ENCODE measurements at regions not wholly inside any gene's neighbourhood (a gene's known extent, or its start where the extent isn't known, plus 50 kb on each side); places are given as distances from the start of the nearest gene placed in this dataset.

DNA sequence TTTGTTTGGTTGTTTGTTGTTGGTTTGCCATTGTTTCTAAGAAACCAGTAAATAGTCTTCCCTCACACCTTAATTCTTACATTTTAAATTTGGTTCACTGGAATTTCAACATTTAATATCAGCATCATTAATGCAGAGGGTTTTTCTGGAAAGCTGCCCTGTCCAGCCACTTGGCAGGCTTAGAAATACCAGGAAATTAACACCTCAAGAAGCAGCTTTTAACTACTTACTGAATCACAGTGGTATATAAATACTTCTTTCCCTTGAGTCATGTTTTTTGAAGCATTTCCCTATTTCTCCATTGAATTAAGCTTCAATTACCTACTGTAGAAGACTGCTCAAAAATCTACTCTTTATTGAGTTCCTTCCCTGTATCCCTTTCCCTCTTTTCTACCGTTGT, 1221.1 kb upstream of the ADGRL3 start (continued):
- TF ChIP-seq, protein P1, sequence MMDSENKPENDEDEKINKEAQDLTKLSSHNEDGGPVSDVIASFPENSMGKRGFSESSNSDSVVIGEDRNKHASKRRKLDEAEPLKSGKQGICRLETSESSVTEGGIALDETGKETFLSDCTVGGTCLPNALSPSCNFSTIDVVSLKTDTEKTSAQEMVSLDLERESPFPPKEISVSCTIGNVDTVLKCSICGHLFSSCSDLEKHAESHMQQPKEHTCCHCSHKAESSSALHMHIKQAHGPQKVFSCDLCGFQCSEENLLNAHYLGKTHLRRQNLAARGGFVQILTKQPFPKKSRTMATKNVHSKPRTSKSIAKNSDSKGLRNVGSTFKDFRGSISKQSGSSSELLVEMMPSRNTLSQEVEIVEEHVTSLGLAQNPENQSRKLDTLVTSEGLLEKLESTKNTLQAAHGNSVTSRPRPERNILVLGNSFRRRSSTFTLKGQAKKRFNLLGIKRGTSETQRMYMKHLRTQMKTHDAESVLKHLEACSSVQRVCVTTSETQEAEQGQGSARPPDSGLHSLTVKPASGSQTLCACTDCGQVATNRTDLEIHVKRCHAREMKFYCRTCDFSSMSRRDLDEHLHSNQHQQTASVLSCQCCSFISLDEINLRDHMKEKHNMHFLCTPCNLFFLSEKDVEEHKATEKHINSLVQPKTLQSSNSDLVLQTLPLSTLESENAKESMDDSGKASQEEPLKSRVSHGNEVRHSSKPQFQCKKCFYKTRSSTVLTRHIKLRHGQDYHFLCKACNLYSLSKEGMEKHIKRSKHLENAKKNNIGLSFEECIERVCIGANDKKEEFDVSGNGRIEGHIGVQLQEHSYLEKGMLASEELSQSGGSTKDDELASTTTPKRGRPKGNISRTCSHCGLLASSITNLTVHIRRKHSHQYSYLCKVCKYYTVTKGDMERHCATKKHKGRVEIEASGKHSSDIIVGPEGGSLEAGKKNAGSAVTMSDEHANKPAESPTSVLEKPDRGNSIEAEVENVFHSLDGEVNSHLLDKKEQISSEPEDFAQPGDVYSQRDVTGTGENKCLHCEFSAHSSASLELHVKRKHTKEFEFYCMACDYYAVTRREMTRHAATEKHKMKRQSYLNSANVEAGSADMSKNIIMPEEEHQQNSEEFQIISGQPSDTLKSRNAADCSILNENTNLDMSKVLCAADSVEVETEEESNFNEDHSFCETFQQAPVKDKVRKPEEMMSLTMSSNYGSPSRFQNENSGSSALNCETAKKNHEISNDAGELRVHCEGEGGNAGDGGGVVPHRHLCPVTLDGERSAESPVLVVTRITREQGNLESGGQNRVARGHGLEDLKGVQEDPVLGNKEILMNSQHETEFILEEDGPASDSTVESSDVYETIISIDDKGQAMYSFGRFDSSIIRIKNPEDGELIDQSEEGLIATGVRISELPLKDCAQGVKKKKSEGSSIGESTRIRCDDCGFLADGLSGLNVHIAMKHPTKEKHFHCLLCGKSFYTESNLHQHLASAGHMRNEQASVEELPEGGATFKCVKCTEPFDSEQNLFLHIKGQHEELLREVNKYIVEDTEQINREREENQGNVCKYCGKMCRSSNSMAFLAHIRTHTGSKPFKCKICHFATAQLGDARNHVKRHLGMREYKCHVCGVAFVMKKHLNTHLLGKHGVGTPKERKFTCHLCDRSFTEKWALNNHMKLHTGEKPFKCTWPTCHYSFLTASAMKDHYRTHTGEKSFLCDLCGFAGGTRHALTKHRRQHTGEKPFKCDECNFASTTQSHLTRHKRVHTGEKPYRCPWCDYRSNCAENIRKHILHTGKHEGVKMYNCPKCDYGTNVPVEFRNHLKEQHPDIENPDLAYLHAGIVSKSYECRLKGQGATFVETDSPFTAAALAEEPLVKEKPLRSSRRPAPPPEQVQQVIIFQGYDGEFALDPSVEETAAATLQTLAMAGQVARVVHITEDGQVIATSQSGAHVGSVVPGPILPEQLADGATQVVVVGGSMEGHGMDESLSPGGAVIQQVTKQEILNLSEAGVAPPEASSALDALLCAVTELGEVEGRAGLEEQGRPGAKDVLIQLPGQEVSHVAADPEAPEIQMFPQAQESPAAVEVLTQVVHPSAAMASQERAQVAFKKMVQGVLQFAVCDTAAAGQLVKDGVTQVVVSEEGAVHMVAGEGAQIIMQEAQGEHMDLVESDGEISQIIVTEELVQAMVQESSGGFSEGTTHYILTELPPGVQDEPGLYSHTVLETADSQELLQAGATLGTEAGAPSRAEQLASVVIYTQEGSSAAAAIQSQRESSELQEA (CRISPR knock-in tag; IDR thresholded peaks at IDR 0.05; ENCODE audit: not compliant biosample characterization) = no peak

GRCh38 chr4:59983852-59984251, 1216.3 kb upstream of the ADGRL3 start:
- Histone ChIP-seq H3K9ac (ENCODE audit: insufficient read depth, low read depth, low read length) (no peak overlapping the region), H3K36me3 (replicated peaks in 1 of 2; ENCODE audit: control insufficient read depth in 1 of 2, insufficient read depth in 2 of 2, low read length in 2 of 2) (no peaks in the 10 kb centered on the region), H3K27me3 (ENCODE audit: control insufficient read depth in 1 of 2, insufficient read depth in 2 of 2, low read length in 2 of 2) (no peaks in the 10 kb centered on the region), H3K9me3 (ENCODE audit: low read length) (no peaks in the 10 kb centered on the region), H2AFZ (ENCODE audit: low read length) (no peak overlapping the region), H4K20me1 (ENCODE audit: insufficient read depth, low read length) (no peaks in the 10 kb centered on the region), H3K4me1 (ENCODE audit: insufficient read depth, low read length) (no peaks in the 10 kb centered on the region), H3K4me3 (replicated peaks in 1 of 3; ENCODE audit: insufficient read depth in 1 of 3, low read depth in 2 of 3, low read length in 3 of 3) (no peak overlapping the region), H3K4me2 (ENCODE audit: low read depth, low read length) (no peak overlapping the region), H3K27ac (ENCODE audit: extremely low read length, insufficient read depth, low read length) (no peak overlapping the region), H3K79me2 (ENCODE audit: insufficient read depth, low read length) (no peaks in the 10 kb centered on the region)
- ATAC-seq = no peak
- FAIRE-seq = no peak
- 0% methylated on average over 1 of the region's 1 CpG for WGBS (ENCODE audit: low lambda C conversion rate)
- BruUV-seq (replicated peaks) = no TSS peak
- intact Hi-C loops (cut with micrococcal nuclease; ENCODE audit: unreplicated experiment) (no loop called here), in situ Hi-C loops (cut with HindIII; ENCODE audit: extremely low pct_ligation_motif_present, low pct_unique_long_range_greater_than_20kb) (no loop called here)
- DNase-seq (ENCODE audit: low spot score) = no peak
- CTCF ChIA-PET (ENCODE audit: low intra/inter-chr PET ratio, low total read pairs) = no interaction called here
- POLR2A ChIA-PET = no interaction called here
- TF ChIP-seq, protein P2, sequence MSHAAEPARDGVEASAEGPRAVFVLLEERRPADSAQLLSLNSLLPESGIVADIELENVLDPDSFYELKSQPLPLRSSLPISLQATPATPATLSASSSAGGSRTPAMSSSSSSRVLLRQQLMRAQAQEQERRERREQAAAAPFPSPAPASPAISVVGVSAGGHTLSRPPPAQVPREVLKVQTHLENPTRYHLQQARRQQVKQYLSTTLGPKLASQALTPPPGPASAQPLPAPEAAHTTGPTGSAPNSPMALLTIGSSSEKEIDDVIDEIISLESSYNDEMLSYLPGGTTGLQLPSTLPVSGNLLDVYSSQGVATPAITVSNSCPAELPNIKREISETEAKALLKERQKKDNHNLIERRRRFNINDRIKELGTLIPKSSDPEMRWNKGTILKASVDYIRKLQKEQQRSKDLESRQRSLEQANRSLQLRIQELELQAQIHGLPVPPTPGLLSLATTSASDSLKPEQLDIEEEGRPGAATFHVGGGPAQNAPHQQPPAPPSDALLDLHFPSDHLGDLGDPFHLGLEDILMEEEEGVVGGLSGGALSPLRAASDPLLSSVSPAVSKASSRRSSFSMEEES (CRISPR knock-in tag; IDR thresholded peaks at IDR 0.05) = no peak
- no peak for TF ChIP-seq ZKSCAN1 (IDR thresholded peaks at IDR 0.05; ENCODE audit: low read length)
- TF ChIP-seq, protein P3, sequence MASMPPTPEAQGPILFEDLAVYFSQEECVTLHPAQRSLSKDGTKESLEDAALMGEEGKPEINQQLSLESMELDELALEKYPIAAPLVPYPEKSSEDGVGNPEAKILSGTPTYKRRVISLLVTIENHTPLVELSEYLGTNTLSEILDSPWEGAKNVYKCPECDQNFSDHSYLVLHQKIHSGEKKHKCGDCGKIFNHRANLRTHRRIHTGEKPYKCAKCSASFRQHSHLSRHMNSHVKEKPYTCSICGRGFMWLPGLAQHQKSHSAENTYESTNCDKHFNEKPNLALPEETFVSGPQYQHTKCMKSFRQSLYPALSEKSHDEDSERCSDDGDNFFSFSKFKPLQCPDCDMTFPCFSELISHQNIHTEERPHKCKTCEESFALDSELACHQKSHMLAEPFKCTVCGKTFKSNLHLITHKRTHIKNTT (CRISPR knock-in tag; IDR thresholded peaks at IDR 0.05) = no peak
- no peak for TF ChIP-seq KLF15 (CRISPR knock-in tag; IDR thresholded peaks at IDR 0.05; ENCODE audit: borderline replicate concordance)
- TF ChIP-seq DR1 (CRISPR knock-in tag; IDR thresholded peaks at IDR 0.05) = no peak
- no peak for TF ChIP-seq SRSF9 (IDR thresholded peaks at IDR 0.05; ENCODE audit: borderline replicate concordance, insufficient read depth, low read depth, low read length, poor library complexity, severe bottlenecking)
- TF ChIP-seq ZNF792 (CRISPR knock-in tag; IDR thresholded peaks at IDR 0.05) = no peak
- no peak for TF ChIP-seq FOXA3 (CRISPR knock-in tag; IDR thresholded peaks at IDR 0.05)
- TF ChIP-seq GTF3A (CRISPR knock-in tag; conservative IDR thresholded peaks at IDR 0.05) = no peak
- TF ChIP-seq ETV6 (CRISPR knock-in tag; conservative IDR thresholded peaks at IDR 0.05) = no peak
- TF ChIP-seq PITX1 (CRISPR knock-in tag; IDR thresholded peaks at IDR 0.05) = no peak
